ENCODE measurements at regions not wholly inside any gene's neighbourhood (a gene's known extent, or its start where the extent isn't known, plus 50 kb on each side); places are given as distances from the start of the nearest gene placed in this dataset.
"Not testable (repeated sequence)": the region's sequence is repeated elsewhere in the genome, so short reads cannot be mapped to it uniquely, and the experiment has no call there.

GRCh38 chr6:93917216-93917615 is 497.9 kb upstream of the EPHA7 start:
- DNase-seq, result no peak

- no peak for DNase-seq
Measured at GRCh38 chr6:93916716-93917115, 497.4 kb upstream of the EPHA7 start.

- DNase-seq, result no peak
Measured at GRCh38 chr6:93915961-93916360, 496.6 kb upstream of the EPHA7 start.

GRCh38 chr6:93902517-93902916 is 483.2 kb upstream of the EPHA7 start:
- DNase-seq, result no peak

- no peak for DNase-seq
Measured at GRCh38 chr6:93900142-93900541, 480.8 kb upstream of the EPHA7 start.

GRCh38 chr6:93896081-93896480 is 476.7 kb upstream of the EPHA7 start:
- DNase-seq, result no peak

- DNase-seq, result no peak
Measured at GRCh38 chr6:93894521-93894920, 475.2 kb upstream of the EPHA7 start.

- DNase-seq, result no peak
Measured at GRCh38 chr6:93889713-93890112, 470.4 kb upstream of the EPHA7 start.

- DNase-seq, result no peak
Measured at GRCh38 chr6:93886416-93886815, 467.1 kb upstream of the EPHA7 start.

GRCh38 chr6:93859971-93860370 is 440.6 kb upstream of the EPHA7 start:
- no peak for DNase-seq

GRCh38 chr6:93858213-93858612 is 438.9 kb upstream of the EPHA7 start:
- DNase-seq, result no peak

GRCh38 chr6:93849857-93850256 is 430.5 kb upstream of the EPHA7 start:
- no peak for DNase-seq

- no peak for DNase-seq
Measured at GRCh38 chr6:93848031-93848742, 428.8 kb upstream of the EPHA7 start.

GRCh38 chr6:93842178-93842577 is 422.8 kb upstream of the EPHA7 start:
- DNase-seq, result no peak

- DNase-seq, result not testable (repeated sequence)
Measured at GRCh38 chr6:93835451-93836145, 416.2 kb upstream of the EPHA7 start.

- not testable (repeated sequence) for DNase-seq
Measured at GRCh38 chr6:93835026-93835425, 415.7 kb upstream of the EPHA7 start.

- DNase-seq, result not testable (repeated sequence)
Measured at GRCh38 chr6:93833326-93833725, 414.0 kb upstream of the EPHA7 start.

- DNase-seq, result not testable (repeated sequence)
Measured at GRCh38 chr6:93829757-93830156, 410.4 kb upstream of the EPHA7 start.

GRCh38 chr6:93829009-93829408 is 409.6 kb upstream of the EPHA7 start:
- no peak for DNase-seq

- DNase-seq, result no peak
Measured at GRCh38 chr6:93828553-93828952, 409.2 kb upstream of the EPHA7 start.

GRCh38 chr6:93827728-93828127 is 408.4 kb upstream of the EPHA7 start:
- DNase-seq, result no peak

- DNase-seq, result no peak
Measured at GRCh38 chr6:93825950-93826349, 406.6 kb upstream of the EPHA7 start.

- DNase-seq, result no peak
Measured at GRCh38 chr6:93823489-93823888, 404.1 kb upstream of the EPHA7 start.

- no peak for DNase-seq
Measured at GRCh38 chr6:93822434-93823265, 403.3 kb upstream of the EPHA7 start.

All from cerebellar nuclear complex (tissue), 1 donor.